GM23338 (cell line): ENCODE measurements at regions not wholly inside any gene's neighbourhood (a gene's known extent, or its start where the extent isn't known, plus 50 kb on each side); places are given as distances from the start of the nearest gene placed in this dataset.

ENCODE experiments used
- ATAC-seq: fragments of 200-7000 bp; cut with Tn5 transposase; 3 replicates; pipeline ENCODE4 v1.9.1; 2020
- DNase-seq: peaks from one replicate; pipeline ENCODE4 v3.0.0-alpha.2; 2015; ENCODE audit warnings: low spot score
- H2AFZ ChIP-seq: fragments of 200-600 bp; sonication (generic); 2 replicates; pipeline ENCODE4 v1.8.0; 2016; ENCODE audit warnings: antibody characterized with exemption, mild to moderate bottlenecking, moderate library complexity
- H3F3A ChIP-seq: fragments of 200-600 bp; sonication (generic); replicated peaks from 2 replicates; pipeline ENCODE4 v1.8.0; 2017; ENCODE audit warnings: antibody characterized with exemption, mixed run types, low read depth
- H3K27ac ChIP-seq: fragments of 200-600 bp; sonication (generic); 2 replicates; pipeline ENCODE4 v1.6.1; 2016; ENCODE audit warnings: low read depth
- H3K27me3 ChIP-seq: fragments of 200-600 bp; sonication (generic); 2 replicates; pipeline ENCODE4 v1.8.0; 2016; ENCODE audit warnings: mild to moderate bottlenecking, mixed run types, moderate library complexity; ENCODE audit not compliant: insufficient read depth
- H3K36me3 ChIP-seq: fragments of 200-600 bp; sonication (generic); 2 replicates; pipeline ENCODE4 v1.8.0; 2016; ENCODE audit warnings: mild to moderate bottlenecking; ENCODE audit not compliant: insufficient read depth
- H3K4me1 ChIP-seq: fragments of 200-600 bp; sonication (generic); 2 replicates; pipeline ENCODE4 v1.8.0; 2016; ENCODE audit warnings: mild to moderate bottlenecking, moderate library complexity; ENCODE audit not compliant: insufficient read depth
- H3K4me2 ChIP-seq: fragments of 200-600 bp; sonication (generic); 2 replicates; pipeline ENCODE4 v1.7.1; 2017; ENCODE audit warnings: mixed run types
- H3K4me3 ChIP-seq: fragments of 200-600 bp; sonication (generic); 2 replicates; pipeline ENCODE4 v1.6.1; 2016; ENCODE audit warnings: mixed run types
- H3K79me2 ChIP-seq: fragments of 200-600 bp; sonication (generic); replicated peaks from 2 replicates; pipeline ENCODE4 v1.8.0; 2017; ENCODE audit warnings: mild to moderate bottlenecking; ENCODE audit not compliant: insufficient read depth
- H3K9me2 ChIP-seq: fragments of 200-600 bp; sonication (generic); 2 replicates; pipeline ENCODE4 v1.8.0; 2017; ENCODE audit not compliant: insufficient read depth
- H4K20me1 ChIP-seq: fragments of 200-600 bp; sonication (generic); replicated peaks from 2 replicates; pipeline ENCODE4 v1.8.0; 2017; ENCODE audit warnings: mild to moderate bottlenecking; ENCODE audit not compliant: insufficient read depth
- H3K27ac Mint-ChIP-seq: 2 replicates; pipeline ENCODE4 v1.8.0; 2020; ENCODE audit warnings: inconsistent platforms, mild to moderate bottlenecking, moderate library complexity, mixed read lengths
- H3K27me3 Mint-ChIP-seq: 3 replicates; pipeline ENCODE4 v1.8.0; 2022; ENCODE audit warnings: low read depth, mild to moderate bottlenecking, moderate library complexity, mixed read lengths, inconsistent platforms; ENCODE audit not compliant: insufficient read depth, poor library complexity
- H3K36me3 Mint-ChIP-seq: 3 replicates; pipeline ENCODE4 v1.8.0; 2021; ENCODE audit warnings: low read depth, mild to moderate bottlenecking, inconsistent platforms, moderate library complexity, mixed read lengths
- H3K4me1 Mint-ChIP-seq: 3 replicates; pipeline ENCODE4 v1.8.0; 2020; ENCODE audit warnings: mild to moderate bottlenecking, inconsistent platforms, mixed read lengths
- H3K4me3 Mint-ChIP-seq: 3 replicates; pipeline ENCODE4 v1.8.0; 2021; ENCODE audit warnings: moderate library complexity, mild to moderate bottlenecking, inconsistent platforms, mixed read lengths
- H3K9me3 Mint-ChIP-seq: 3 replicates; pipeline ENCODE4 v1.8.0; 2020; ENCODE audit warnings: moderate library complexity, mild to moderate bottlenecking, inconsistent platforms, mixed read lengths
- CREB1 ChIP-seq: fragments of 250-450 bp; sonication (Bioruptor Pico); IDR thresholded peaks from 2 replicates; pipeline ENCODE4 v1.5.0; 2020; ENCODE audit warnings: low read depth, mild to moderate bottlenecking, moderate library complexity
- EZH2 ChIP-seq: fragments of 200-600 bp; sonication (generic); IDR thresholded peaks from one replicate; pipeline ENCODE4 v1.8.0; 2017; ENCODE audit warnings: antibody characterized with exemption, mild to moderate bottlenecking, low read depth; ENCODE audit not compliant: unreplicated experiment
- EZH2phosphoT487 ChIP-seq: fragments of 200-600 bp; sonication (generic); IDR thresholded peaks from one replicate; pipeline ENCODE4 v1.8.1; 2018; ENCODE audit warnings: antibody characterized with exemption; ENCODE audit not compliant: unreplicated experiment
- JUNB ChIP-seq: IDR thresholded peaks from one replicate; pipeline ENCODE4 v1.6.1; 2016; ENCODE audit warnings: antibody characterized with exemption; ENCODE audit not compliant: unreplicated experiment
- NANOG ChIP-seq: IDR thresholded peaks from 2 replicates; pipeline ENCODE4 v1.6.1; 2016; ENCODE audit warnings: antibody characterized with exemption, borderline replicate concordance
- POLR2AphosphoS5 ChIP-seq: IDR thresholded peaks from 2 replicates; pipeline ENCODE4 v1.6.1; 2016; ENCODE audit warnings: antibody characterized with exemption, low read depth
- STAT1 ChIP-seq: IDR thresholded peaks from one replicate; pipeline ENCODE4 v1.6.1; 2016; ENCODE audit warnings: antibody characterized with exemption; ENCODE audit not compliant: unreplicated experiment
- ZNF114 ChIP-seq: fragments of 250-450 bp; sonication (Bioruptor Pico); IDR thresholded peaks from 2 replicates; pipeline ENCODE4 v1.5.0; 2020; ENCODE audit warnings: mild to moderate bottlenecking, moderate library complexity
- ZNF331 ChIP-seq: fragments of 250-450 bp; sonication (Bioruptor Pico); IDR thresholded peaks from 2 replicates; pipeline ENCODE4 v1.5.0; 2020; ENCODE audit warnings: low read depth, mild to moderate bottlenecking, moderate library complexity
- TF ChIP-seq, protein P1 (sequence below): IDR thresholded peaks from 2 replicates; pipeline ENCODE4 v1.6.1; 2016; ENCODE audit warnings: antibody characterized with exemption
- TF ChIP-seq, protein P2 (sequence below), 2 experiments: fragments of 200-600 bp in 1 of 2; sonication (generic) in 1 of 2; conservative IDR thresholded peaks; 2 replicates each; pipeline versions ENCODE4 v1.5.1 to v1.6.1; 2016 to 2017; ENCODE audit warnings: antibody characterized with exemption in 2 of 2, low read depth in 2 of 2, mild to moderate bottlenecking in 2 of 2, moderate library complexity in 1 of 2
- TF ChIP-seq, protein P3 (sequence below): fragments of 250-450 bp; sonication (Bioruptor Pico); IDR thresholded peaks from 2 replicates; pipeline ENCODE4 v1.5.0; 2020; ENCODE audit warnings: mild to moderate bottlenecking, moderate library complexity
- TF ChIP-seq, protein P4 (sequence below): IDR thresholded peaks from one replicate; pipeline ENCODE4 v1.6.1; 2018; ENCODE audit warnings: antibody characterized with exemption; ENCODE audit not compliant: unreplicated experiment

DNA sequence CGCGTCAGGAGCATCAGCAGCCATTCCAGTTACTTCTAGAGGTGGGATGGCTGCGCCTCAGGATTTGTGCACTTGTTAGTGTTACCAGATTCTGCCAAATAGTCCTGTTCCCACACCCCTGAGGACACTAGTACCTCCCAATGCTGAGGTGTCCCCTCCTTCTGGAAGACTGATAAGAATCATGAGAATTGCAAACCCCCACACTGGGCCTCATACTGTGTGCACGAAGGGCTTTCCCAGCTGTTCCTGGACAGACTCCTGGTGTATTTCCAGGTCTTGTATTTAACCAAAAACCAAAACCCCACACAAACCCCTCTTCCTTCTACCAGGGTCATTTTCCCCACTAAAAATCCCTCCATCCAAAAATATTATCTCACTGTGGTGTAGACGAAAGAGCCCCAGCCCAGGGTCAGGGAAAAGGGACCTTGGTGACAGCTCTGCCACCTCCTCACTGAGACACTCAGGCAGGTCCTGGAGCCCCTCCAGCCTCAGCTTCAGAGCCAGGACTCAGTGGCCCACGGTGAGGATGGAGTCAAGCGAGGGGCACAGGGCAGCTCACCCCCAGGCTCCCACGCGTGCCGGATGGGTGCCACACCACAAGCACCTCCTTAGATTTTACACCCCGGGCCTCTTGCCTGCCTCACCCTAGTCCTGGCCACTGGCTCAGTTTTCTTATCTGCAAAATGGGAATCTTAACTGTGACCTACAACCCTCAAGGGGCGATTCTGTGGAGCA is 131.4 kb upstream of the RUNX3 start:
- H2AFZ ChIP-seq: no peak overlapping the region
- H3K36me3 Mint-ChIP-seq: no peaks in the 10 kb centered on the region

More for the DNA sequence above, 131.4 kb upstream of the RUNX3 start:
- Histone ChIP-seq H3K4me1 (no peaks in the 10 kb centered on the region; the same call in 1 of the 2 replicates), H3K9me2 (no peaks in the 10 kb centered on the region), H3K27ac (no peak overlapping the region), H3K79me2 (no peaks in the 10 kb centered on the region), H3K4me2 (no peak overlapping the region), H3K27me3 (no peaks in the 10 kb centered on the region), H3K4me3 (no peak overlapping the region), H3K36me3 (no peaks in the 10 kb centered on the region), H3F3A (no peaks in the 10 kb centered on the region), H4K20me1 (no peaks in the 10 kb centered on the region)
- no peak for ATAC-seq
- peaks cover 6% of the 10 kb centered on the region for H3K4me1 Mint-ChIP-seq
- H3K4me3 Mint-ChIP-seq: no peak overlapping the region
- no peaks in the 10 kb centered on the region for H3K9me3 Mint-ChIP-seq
- no peak for TF ChIP-seq NANOG
- no peak for TF ChIP-seq CREB1
- TF ChIP-seq EZH2phosphoT487: no peak
- TF ChIP-seq, protein P1, sequence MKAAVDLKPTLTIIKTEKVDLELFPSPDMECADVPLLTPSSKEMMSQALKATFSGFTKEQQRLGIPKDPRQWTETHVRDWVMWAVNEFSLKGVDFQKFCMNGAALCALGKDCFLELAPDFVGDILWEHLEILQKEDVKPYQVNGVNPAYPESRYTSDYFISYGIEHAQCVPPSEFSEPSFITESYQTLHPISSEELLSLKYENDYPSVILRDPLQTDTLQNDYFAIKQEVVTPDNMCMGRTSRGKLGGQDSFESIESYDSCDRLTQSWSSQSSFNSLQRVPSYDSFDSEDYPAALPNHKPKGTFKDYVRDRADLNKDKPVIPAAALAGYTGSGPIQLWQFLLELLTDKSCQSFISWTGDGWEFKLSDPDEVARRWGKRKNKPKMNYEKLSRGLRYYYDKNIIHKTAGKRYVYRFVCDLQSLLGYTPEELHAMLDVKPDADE: no peak
- no peak for TF ChIP-seq JUNB
- no peak for TF ChIP-seq POLR2AphosphoS5
- TF ChIP-seq, protein P2, sequence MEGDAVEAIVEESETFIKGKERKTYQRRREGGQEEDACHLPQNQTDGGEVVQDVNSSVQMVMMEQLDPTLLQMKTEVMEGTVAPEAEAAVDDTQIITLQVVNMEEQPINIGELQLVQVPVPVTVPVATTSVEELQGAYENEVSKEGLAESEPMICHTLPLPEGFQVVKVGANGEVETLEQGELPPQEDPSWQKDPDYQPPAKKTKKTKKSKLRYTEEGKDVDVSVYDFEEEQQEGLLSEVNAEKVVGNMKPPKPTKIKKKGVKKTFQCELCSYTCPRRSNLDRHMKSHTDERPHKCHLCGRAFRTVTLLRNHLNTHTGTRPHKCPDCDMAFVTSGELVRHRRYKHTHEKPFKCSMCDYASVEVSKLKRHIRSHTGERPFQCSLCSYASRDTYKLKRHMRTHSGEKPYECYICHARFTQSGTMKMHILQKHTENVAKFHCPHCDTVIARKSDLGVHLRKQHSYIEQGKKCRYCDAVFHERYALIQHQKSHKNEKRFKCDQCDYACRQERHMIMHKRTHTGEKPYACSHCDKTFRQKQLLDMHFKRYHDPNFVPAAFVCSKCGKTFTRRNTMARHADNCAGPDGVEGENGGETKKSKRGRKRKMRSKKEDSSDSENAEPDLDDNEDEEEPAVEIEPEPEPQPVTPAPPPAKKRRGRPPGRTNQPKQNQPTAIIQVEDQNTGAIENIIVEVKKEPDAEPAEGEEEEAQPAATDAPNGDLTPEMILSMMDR (conservative IDR thresholded peaks at IDR 0.05; ENCODE audit: low read depth in 2 of 2): no peak
- TF ChIP-seq, protein P3, sequence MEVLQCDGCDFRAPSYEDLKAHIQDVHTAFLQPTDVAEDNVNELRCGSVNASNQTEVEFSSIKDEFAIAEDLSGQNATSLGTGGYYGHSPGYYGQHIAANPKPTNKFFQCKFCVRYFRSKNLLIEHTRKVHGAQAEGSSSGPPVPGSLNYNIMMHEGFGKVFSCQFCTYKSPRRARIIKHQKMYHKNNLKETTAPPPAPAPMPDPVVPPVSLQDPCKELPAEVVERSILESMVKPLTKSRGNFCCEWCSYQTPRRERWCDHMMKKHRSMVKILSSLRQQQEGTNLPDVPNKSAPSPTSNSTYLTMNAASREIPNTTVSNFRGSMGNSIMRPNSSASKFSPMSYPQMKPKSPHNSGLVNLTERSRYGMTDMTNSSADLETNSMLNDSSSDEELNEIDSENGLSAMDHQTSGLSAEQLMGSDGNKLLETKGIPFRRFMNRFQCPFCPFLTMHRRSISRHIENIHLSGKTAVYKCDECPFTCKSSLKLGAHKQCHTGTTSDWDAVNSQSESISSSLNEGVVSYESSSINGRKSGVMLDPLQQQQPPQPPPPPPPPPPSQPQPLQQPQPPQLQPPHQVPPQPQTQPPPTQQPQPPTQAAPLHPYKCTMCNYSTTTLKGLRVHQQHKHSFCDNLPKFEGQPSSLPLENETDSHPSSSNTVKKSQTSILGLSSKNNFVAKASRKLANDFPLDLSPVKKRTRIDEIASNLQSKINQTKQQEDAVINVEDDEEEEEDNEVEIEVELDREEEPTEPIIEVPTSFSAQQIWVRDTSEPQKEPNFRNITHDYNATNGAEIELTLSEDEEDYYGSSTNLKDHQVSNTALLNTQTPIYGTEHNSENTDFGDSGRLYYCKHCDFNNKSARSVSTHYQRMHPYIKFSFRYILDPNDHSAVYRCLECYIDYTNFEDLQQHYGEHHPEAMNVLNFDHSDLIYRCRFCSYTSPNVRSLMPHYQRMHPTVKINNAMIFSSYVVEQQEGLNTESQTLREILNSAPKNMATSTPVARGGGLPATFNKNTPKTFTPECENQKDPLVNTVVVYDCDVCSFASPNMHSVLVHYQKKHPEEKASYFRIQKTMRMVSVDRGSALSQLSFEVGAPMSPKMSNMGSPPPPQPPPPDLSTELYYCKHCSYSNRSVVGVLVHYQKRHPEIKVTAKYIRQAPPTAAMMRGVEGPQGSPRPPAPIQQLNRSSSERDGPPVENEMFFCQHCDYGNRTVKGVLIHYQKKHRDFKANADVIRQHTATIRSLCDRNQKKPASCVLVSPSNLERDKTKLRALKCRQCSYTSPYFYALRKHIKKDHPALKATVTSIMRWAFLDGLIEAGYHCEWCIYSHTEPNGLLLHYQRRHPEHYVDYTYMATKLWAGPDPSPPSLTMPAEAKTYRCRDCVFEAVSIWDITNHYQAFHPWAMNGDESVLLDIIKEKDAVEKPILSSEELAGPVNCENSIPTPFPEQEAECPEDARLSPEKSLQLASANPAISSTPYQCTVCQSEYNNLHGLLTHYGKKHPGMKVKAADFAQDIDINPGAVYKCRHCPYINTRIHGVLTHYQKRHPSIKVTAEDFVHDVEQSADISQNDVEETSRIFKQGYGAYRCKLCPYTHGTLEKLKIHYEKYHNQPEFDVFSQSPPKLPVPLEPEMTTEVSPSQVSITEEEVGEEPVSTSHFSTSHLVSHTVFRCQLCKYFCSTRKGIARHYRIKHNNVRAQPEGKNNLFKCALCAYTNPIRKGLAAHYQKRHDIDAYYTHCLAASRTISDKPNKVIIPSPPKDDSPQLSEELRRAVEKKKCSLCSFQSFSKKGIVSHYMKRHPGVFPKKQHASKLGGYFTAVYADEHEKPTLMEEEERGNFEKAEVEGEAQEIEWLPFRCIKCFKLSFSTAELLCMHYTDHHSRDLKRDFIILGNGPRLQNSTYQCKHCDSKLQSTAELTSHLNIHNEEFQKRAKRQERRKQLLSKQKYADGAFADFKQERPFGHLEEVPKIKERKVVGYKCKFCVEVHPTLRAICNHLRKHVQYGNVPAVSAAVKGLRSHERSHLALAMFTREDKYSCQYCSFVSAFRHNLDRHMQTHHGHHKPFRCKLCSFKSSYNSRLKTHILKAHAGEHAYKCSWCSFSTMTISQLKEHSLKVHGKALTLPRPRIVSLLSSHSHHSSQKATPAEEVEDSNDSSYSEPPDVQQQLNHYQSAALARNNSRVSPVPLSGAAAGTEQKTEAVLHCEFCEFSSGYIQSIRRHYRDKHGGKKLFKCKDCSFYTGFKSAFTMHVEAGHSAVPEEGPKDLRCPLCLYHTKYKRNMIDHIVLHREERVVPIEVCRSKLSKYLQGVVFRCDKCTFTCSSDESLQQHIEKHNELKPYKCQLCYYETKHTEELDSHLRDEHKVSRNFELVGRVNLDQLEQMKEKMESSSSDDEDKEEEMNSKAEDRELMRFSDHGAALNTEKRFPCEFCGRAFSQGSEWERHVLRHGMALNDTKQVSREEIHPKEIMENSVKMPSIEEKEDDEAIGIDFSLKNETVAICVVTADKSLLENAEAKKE (CRISPR knock-in tag): no peak
- TF ChIP-seq ZNF331 (CRISPR knock-in tag): no peak
- no peak for TF ChIP-seq EZH2
- no peak for TF ChIP-seq ZNF114 (CRISPR knock-in tag)
- TF ChIP-seq, protein P4, sequence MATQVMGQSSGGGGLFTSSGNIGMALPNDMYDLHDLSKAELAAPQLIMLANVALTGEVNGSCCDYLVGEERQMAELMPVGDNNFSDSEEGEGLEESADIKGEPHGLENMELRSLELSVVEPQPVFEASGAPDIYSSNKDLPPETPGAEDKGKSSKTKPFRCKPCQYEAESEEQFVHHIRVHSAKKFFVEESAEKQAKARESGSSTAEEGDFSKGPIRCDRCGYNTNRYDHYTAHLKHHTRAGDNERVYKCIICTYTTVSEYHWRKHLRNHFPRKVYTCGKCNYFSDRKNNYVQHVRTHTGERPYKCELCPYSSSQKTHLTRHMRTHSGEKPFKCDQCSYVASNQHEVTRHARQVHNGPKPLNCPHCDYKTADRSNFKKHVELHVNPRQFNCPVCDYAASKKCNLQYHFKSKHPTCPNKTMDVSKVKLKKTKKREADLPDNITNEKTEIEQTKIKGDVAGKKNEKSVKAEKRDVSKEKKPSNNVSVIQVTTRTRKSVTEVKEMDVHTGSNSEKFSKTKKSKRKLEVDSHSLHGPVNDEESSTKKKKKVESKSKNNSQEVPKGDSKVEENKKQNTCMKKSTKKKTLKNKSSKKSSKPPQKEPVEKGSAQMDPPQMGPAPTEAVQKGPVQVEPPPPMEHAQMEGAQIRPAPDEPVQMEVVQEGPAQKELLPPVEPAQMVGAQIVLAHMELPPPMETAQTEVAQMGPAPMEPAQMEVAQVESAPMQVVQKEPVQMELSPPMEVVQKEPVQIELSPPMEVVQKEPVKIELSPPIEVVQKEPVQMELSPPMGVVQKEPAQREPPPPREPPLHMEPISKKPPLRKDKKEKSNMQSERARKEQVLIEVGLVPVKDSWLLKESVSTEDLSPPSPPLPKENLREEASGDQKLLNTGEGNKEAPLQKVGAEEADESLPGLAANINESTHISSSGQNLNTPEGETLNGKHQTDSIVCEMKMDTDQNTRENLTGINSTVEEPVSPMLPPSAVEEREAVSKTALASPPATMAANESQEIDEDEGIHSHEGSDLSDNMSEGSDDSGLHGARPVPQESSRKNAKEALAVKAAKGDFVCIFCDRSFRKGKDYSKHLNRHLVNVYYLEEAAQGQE: no peak
- no peak for TF ChIP-seq STAT1
- no peak for DNase-seq
- no peak overlapping the region for H3K27ac Mint-ChIP-seq
- H3K27me3 Mint-ChIP-seq: peaks cover 8% of the 10 kb centered on the region
